ENCODE measurements at regions not wholly inside any gene's neighbourhood (a gene's known extent, or its start where the extent isn't known, plus 50 kb on each side); places are given as distances from the start of the nearest gene placed in this dataset.

GRCh38 chr2:52429171-52429570 is 1338.4 kb upstream of the CHAC2 start:
- no peak for TF ChIP-seq CTCF (IDR thresholded peaks at IDR 0.05)
- no peak for TF ChIP-seq POLR2A (IDR thresholded peaks at IDR 0.05)

All from right lobe of liver (tissue), 4 donors.